OCI-LY7 (cell line): ENCODE measurements at regions not wholly inside any gene's neighbourhood (a gene's known extent, or its start where the extent isn't known, plus 50 kb on each side); places are given as distances from the start of the nearest gene placed in this dataset.

Experiments used
- BruUV-seq: library from RNA; stranded (reverse); fragments of 400-500 nt; replicated peaks from 2 replicates; lab custom pipeline; 2021; lab: Mats Ljungman, UMichigan
- CTCF ChIA-PET: fragments of 300-600 bp; sonication (Branson Sonifier 250); formaldehyde crosslinking; loops from one replicate; lab custom pipeline; 2022; ENCODE audit warnings: antibody characterized with exemption; ENCODE audit not compliant: unreplicated experiment; lab: Charles Lee
- POLR2A ChIA-PET: fragments of 300-600 bp; sonication (Branson Sonifier 250); formaldehyde crosslinking; loops from one replicate; lab custom pipeline; 2022; ENCODE audit warnings: antibody characterized with exemption; lab: Charles Lee
- DNase-seq: peaks from one replicate; pipeline ENCODE4 v3.0.0-alpha.2; 2015; ENCODE audit warnings: low spot score
- H2AFZ ChIP-seq: fragments of 200-600 bp; sonication (generic), shearing (Covaris generic); 2 replicates; pipeline ENCODE4 v1.6.1; 2014; ENCODE audit warnings: mild to moderate bottlenecking, antibody characterized with exemption, low read length, moderate library complexity
- H3K27ac ChIP-seq: fragments of 200-600 bp; sonication (generic); 2 replicates; pipeline ENCODE4 v1.5.1; 2014; ENCODE audit warnings: mixed run types, low read depth, mild to moderate bottlenecking, moderate library complexity, low read length, inconsistent platforms; ENCODE audit not compliant: poor library complexity, severe bottlenecking
- H3K36me3 ChIP-seq: fragments of 200-600 bp; sonication (generic); 2 replicates; pipeline ENCODE4 v1.6.1; 2014; ENCODE audit warnings: mild to moderate bottlenecking, antibody characterized with exemption, low read length, moderate library complexity, mixed read lengths; ENCODE audit not compliant: insufficient read depth
- H3K4me1 ChIP-seq: fragments of 200-600 bp; sonication (generic); 2 replicates; pipeline ENCODE4 v1.5.1; 2014; ENCODE audit warnings: mild to moderate bottlenecking, low read length; ENCODE audit not compliant: insufficient read depth, poor library complexity, severe bottlenecking
- H3K4me2 ChIP-seq: fragments of 200-600 bp; sonication (generic); 2 replicates; pipeline ENCODE4 v1.6.1; 2014; ENCODE audit warnings: mild to moderate bottlenecking, low read length
- H3K4me3 ChIP-seq: fragments of 200-600 bp; sonication (generic); 2 replicates; pipeline ENCODE4 v1.5.1; 2014; ENCODE audit warnings: mild to moderate bottlenecking, low read depth, low read length; ENCODE audit not compliant: poor library complexity, severe bottlenecking
- H3K79me2 ChIP-seq: fragments of 200-600 bp; sonication (generic); 2 replicates; pipeline ENCODE4 v1.6.1; 2016; ENCODE audit warnings: low read depth, mild to moderate bottlenecking, low read length, moderate library complexity, mixed read lengths; ENCODE audit not compliant: insufficient read depth
- H3K9me2 ChIP-seq: fragments of 200-600 bp; sonication (generic); 2 replicates; pipeline ENCODE4 v1.6.1; 2016; ENCODE audit warnings: mild to moderate bottlenecking, low read length, mixed read lengths; ENCODE audit not compliant: insufficient read depth
- H3K9me3 ChIP-seq: fragments of 200-600 bp; sonication (generic); 2 replicates; pipeline ENCODE4 v1.6.1; 2014; ENCODE audit warnings: mild to moderate bottlenecking, mixed run types, low read length, mixed read lengths
- H4K20me1 ChIP-seq: fragments of 200-600 bp; sonication (generic); 2 replicates; pipeline ENCODE4 v1.6.1; 2014; ENCODE audit warnings: mild to moderate bottlenecking, antibody characterized with exemption, low read length, moderate library complexity, mixed read lengths; ENCODE audit not compliant: insufficient read depth
- CTCF ChIP-seq: fragments of 200-600 bp; sonication (generic); conservative IDR thresholded peaks from 2 replicates; pipeline ENCODE4 v1.5.1; 2014; ENCODE audit warnings: mild to moderate bottlenecking, antibody characterized with exemption, low read length, moderate library complexity, mixed read lengths
- EZH2phosphoT487 ChIP-seq: fragments of 200-600 bp; sonication (generic); IDR thresholded peaks from 2 replicates; pipeline ENCODE4 v1.6.1; 2018; ENCODE audit warnings: low read depth, borderline replicate concordance, mild to moderate bottlenecking, mixed run types, antibody characterized with exemption, low read length, moderate library complexity, mixed read lengths
- intact Hi-C: fragments of 100-400 bp; cut with micrococcal nuclease; formaldehyde crosslinking; loops from one replicate; pipeline ENCODE4 v1.10.0; 2022; ENCODE audit not compliant: unreplicated experiment

- Histone ChIP-seq H3K4me2 (no peak overlapping the region), H3K9me2 (no peaks in the 10 kb centered on the region), H3K27ac (no peak overlapping the region), H4K20me1 (no peaks in the 10 kb centered on the region), H3K79me2 (no peaks in the 10 kb centered on the region), H3K36me3 (no peaks in the 10 kb centered on the region), H3K4me3 (no peak overlapping the region), H2AFZ (no peak overlapping the region), H3K9me3 (no peaks in the 10 kb centered on the region), H3K4me1 (no peaks in the 10 kb centered on the region)
- ChIA-PET POLR2A (interaction anchor here (1.2 kb wide), 1 partner anchor 14 kb away, joined by 4 read pairs; no protein-coding TSS in a partner anchor), CTCF (no interaction called here)
- no TSS peak for BruUV-seq
- intact Hi-C loops: no loop called here
- DNase-seq: no peak
- TF ChIP-seq CTCF (no peak), EZH2phosphoT487 (no peak)
Observed at GRCh38 chr4:16967722-16968121, 69.3 kb upstream of the LDB2 start.

GRCh38 chr4:16959305-16959704, 60.9 kb upstream of the LDB2 start:
- no TSS peak for BruUV-seq
- H3K36me3 ChIP-seq: no peaks in the 10 kb centered on the region
- no peak for TF ChIP-seq EZH2phosphoT487
- TF ChIP-seq CTCF: no peak
- H3K79me2 ChIP-seq: no peaks in the 10 kb centered on the region
- no peaks in the 10 kb centered on the region for H3K9me2 ChIP-seq
- no peak overlapping the region for H3K4me3 ChIP-seq
- POLR2A ChIA-PET: no interaction called here
- no peak for DNase-seq
- no peak overlapping the region for H3K4me2 ChIP-seq
- H4K20me1 ChIP-seq: no peaks in the 10 kb centered on the region
- H3K9me3 ChIP-seq: no peaks in the 10 kb centered on the region
- no peak overlapping the region for H2AFZ ChIP-seq
- no peak overlapping the region for H3K27ac ChIP-seq
- intact Hi-C loops: no loop called here
- H3K4me1 ChIP-seq: no peaks in the 10 kb centered on the region
- CTCF ChIA-PET: no interaction called here

- Histone ChIP-seq H3K79me2 (no peaks in the 10 kb centered on the region), H3K4me2 (no peak overlapping the region), H4K20me1 (no peaks in the 10 kb centered on the region), H2AFZ (no peak overlapping the region), H3K36me3 (no peaks in the 10 kb centered on the region), H3K9me2 (no peaks in the 10 kb centered on the region), H3K27ac (no peak overlapping the region), H3K9me3 (no peaks in the 10 kb centered on the region), H3K4me1 (no peaks in the 10 kb centered on the region), H3K4me3 (no peak overlapping the region)
- CTCF ChIA-PET: no interaction called here
- intact Hi-C loops: no loop called here
- DNase-seq: no peak
- POLR2A ChIA-PET: no interaction called here
- no peak for TF ChIP-seq EZH2phosphoT487
- no peak for TF ChIP-seq CTCF
- BruUV-seq: no TSS peak
Observed at GRCh38 chr4:16952896-16953630, 54.6 kb upstream of the LDB2 start.
